Esophagus squamous epithelium (tissue), 4 donors: ENCODE measurements at regions not wholly inside any gene's neighbourhood (a gene's known extent, or its start where the extent isn't known, plus 50 kb on each side); places are given as distances from the start of the nearest gene placed in this dataset.
A peak's percentile ranks its signal among the peaks of the same experiment; 100 is the strongest.

Source experiments
- POLR2A ChIP-seq, 4 donors: fragments of 450-650 bp; IDR thresholded peaks; one replicate each; pipeline ENCODE4 v1.6.1; 2017; ENCODE audit warnings: antibody characterized with exemption in 4 of 4, mild to moderate bottlenecking in 4 of 4, moderate library complexity in 3 of 4
- TF ChIP-seq, protein P1 (sequence below), 6 experiments: fragments of 450-650 bp in 4 of 6; fragments of 200-600 bp in 2 of 6; sonication (generic) in 2 of 6; IDR thresholded peaks; one replicate each; pipeline ENCODE4 v1.5.1; 2016 to 2019; ENCODE audit warnings: antibody characterized with exemption in 6 of 6, mild to moderate bottlenecking in 4 of 6, moderate library complexity in 4 of 6

DNA sequence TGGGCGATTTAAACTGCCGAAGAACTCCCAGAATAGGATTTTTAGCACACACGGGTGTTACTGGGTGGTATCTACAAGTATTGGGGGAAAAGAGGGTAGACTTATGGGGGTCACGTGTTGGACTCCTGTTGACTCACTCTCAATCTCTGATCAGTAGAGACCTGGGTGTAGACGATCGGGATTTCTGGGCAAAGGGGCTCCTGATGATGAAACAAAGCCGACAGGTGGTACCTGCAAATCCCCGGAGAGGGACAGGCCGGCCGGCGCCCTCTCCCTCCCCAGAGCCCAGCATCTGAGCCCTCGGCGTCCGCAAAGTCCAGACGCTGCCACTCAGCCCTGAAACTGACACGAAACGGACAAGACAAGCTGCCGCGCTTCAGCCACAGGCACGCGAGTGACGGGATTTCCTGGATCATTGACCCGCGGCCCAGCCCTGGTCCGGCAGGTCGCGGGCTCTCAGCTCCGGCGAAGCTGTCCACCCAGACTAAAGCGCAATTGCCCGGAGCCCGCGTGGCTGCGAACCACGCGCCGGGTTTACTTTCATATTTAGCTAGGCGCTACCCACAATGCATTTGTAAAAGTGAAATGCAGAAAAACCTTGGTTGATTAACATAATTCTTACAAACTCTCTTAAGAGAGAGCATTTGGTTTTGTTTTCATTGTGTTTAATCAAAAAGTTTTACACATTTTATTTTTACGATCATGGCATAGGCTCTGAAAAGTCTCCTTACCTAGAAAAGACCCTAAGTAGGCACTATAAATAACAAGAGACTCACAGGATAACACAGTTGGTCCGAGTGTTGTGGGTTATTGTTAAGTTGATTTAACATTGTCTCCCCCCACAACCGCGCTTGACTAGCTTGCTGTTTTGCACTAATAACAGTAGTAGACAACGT, 56.9 kb upstream of the EZH2 start:
- TF ChIP-seq, protein P1, sequence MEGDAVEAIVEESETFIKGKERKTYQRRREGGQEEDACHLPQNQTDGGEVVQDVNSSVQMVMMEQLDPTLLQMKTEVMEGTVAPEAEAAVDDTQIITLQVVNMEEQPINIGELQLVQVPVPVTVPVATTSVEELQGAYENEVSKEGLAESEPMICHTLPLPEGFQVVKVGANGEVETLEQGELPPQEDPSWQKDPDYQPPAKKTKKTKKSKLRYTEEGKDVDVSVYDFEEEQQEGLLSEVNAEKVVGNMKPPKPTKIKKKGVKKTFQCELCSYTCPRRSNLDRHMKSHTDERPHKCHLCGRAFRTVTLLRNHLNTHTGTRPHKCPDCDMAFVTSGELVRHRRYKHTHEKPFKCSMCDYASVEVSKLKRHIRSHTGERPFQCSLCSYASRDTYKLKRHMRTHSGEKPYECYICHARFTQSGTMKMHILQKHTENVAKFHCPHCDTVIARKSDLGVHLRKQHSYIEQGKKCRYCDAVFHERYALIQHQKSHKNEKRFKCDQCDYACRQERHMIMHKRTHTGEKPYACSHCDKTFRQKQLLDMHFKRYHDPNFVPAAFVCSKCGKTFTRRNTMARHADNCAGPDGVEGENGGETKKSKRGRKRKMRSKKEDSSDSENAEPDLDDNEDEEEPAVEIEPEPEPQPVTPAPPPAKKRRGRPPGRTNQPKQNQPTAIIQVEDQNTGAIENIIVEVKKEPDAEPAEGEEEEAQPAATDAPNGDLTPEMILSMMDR (IDR thresholded peaks at IDR 0.05), result peak in 1 of 6 experiments; percentile 7
- peak in 1 of 4 donors; percentile 32 for TF ChIP-seq POLR2A (IDR thresholded peaks at IDR 0.05)
